ENCODE measurements at regions not wholly inside any gene's neighbourhood (a gene's known extent, or its start where the extent isn't known, plus 50 kb on each side); places are given as distances from the start of the nearest gene placed in this dataset.

GRCh38 chr21:35586305-35586704 is 474.0 kb downstream of the SETD4 start:
- H3K9me1 ChIP-seq (replicated peaks; ENCODE audit: control insufficient read depth, extremely low read depth, insufficient read depth, low read length): no peaks in the 10 kb centered on the region
- POLR2A ChIA-PET: no interaction called here
- H2AFZ ChIP-seq (ENCODE audit: low read depth, low read length): no peak overlapping the region
- intact Hi-C loops (cut with micrococcal nuclease): no loop called here
- H3K4me2 ChIP-seq (ENCODE audit: insufficient read depth, low read length): no peak overlapping the region
- no peak overlapping the region for H3K4me3 ChIP-seq (replicated peaks in 1 of 3; ENCODE audit: insufficient read depth in 1 of 3, low read depth in 1 of 3, low read length in 3 of 3)
- H3K27ac ChIP-seq (ENCODE audit: insufficient read depth, low read depth, low read length): no peak overlapping the region
- H3K9ac ChIP-seq (replicated peaks; ENCODE audit: extremely low read depth, insufficient read depth, low read length): no peak overlapping the region
- CTCF ChIA-PET: no interaction called here
- H3K9me3 ChIP-seq (replicated peaks; ENCODE audit: control insufficient read depth, insufficient read depth, low read length): no peaks in the 10 kb centered on the region
- H3K27me3 ChIP-seq (ENCODE audit: control insufficient read depth in 2 of 2, insufficient read depth in 2 of 2, low read length in 2 of 2): peaks cover 9 to 20% of the 10 kb centered on the region in 2 experiments
- H4K20me1 ChIP-seq (replicated peaks; ENCODE audit: control insufficient read depth, extremely low read depth, insufficient read depth, low read length): no peaks in the 10 kb centered on the region
- dilution Hi-C loops (cut with MboI; ENCODE audit: extremely low pct_ligation_motif_present, low sequenced_read_pairs): no loop called here
- peak; percentile 1 for DNase-seq (ENCODE audit: low read depth, low spot score)
- no peak for FAIRE-seq
- no peaks in the 10 kb centered on the region for H3K79me2 ChIP-seq (ENCODE audit: control insufficient read depth, insufficient read depth, low read length)
- TF ChIP-seq JUN (IDR thresholded peaks at IDR 0.05; ENCODE audit: borderline replicate concordance, insufficient read depth, insufficient read length, low read depth): no peak
- BruUV-seq (replicated peaks): no TSS peak
- no peaks in the 10 kb centered on the region for H3K4me1 ChIP-seq (ENCODE audit: control insufficient read depth, extremely low read depth, insufficient read depth, low read length)
- no peaks in the 10 kb centered on the region for H3K36me3 ChIP-seq (ENCODE audit: control insufficient read depth in 2 of 2, extremely low read depth in 1 of 2, insufficient read depth in 2 of 2, low read length in 2 of 2)

GRCh38 chr21:35585878-35586277 is 474.4 kb downstream of the SETD4 start:
- H3K9ac ChIP-seq (replicated peaks; ENCODE audit: extremely low read depth, insufficient read depth, low read length): no peak overlapping the region
- DNase-seq (ENCODE audit: low read depth, low spot score) (no peak), FAIRE-seq (no peak)
- dilution Hi-C loops (cut with MboI; ENCODE audit: extremely low pct_ligation_motif_present, low sequenced_read_pairs): no loop called here
- no peaks in the 10 kb centered on the region for H3K4me1 ChIP-seq (ENCODE audit: control insufficient read depth, extremely low read depth, insufficient read depth, low read length)
- H3K36me3 ChIP-seq (ENCODE audit: control insufficient read depth in 2 of 2, extremely low read depth in 1 of 2, insufficient read depth in 2 of 2, low read length in 2 of 2): no peaks in the 10 kb centered on the region
- H3K9me1 ChIP-seq (replicated peaks; ENCODE audit: control insufficient read depth, extremely low read depth, insufficient read depth, low read length): no peaks in the 10 kb centered on the region
- peaks cover 9 to 24% of the 10 kb centered on the region in 2 experiments for H3K27me3 ChIP-seq (ENCODE audit: control insufficient read depth in 2 of 2, insufficient read depth in 2 of 2, low read length in 2 of 2)
- no peak overlapping the region for H2AFZ ChIP-seq (ENCODE audit: low read depth, low read length)
- H3K9me3 ChIP-seq (replicated peaks; ENCODE audit: control insufficient read depth, insufficient read depth, low read length): no peaks in the 10 kb centered on the region
- H3K27ac ChIP-seq (ENCODE audit: insufficient read depth, low read depth, low read length): no peak overlapping the region
- no peak overlapping the region for H3K4me2 ChIP-seq (ENCODE audit: insufficient read depth, low read length)
- H3K79me2 ChIP-seq (ENCODE audit: control insufficient read depth, insufficient read depth, low read length): no peaks in the 10 kb centered on the region
- TF ChIP-seq, protein P1, sequence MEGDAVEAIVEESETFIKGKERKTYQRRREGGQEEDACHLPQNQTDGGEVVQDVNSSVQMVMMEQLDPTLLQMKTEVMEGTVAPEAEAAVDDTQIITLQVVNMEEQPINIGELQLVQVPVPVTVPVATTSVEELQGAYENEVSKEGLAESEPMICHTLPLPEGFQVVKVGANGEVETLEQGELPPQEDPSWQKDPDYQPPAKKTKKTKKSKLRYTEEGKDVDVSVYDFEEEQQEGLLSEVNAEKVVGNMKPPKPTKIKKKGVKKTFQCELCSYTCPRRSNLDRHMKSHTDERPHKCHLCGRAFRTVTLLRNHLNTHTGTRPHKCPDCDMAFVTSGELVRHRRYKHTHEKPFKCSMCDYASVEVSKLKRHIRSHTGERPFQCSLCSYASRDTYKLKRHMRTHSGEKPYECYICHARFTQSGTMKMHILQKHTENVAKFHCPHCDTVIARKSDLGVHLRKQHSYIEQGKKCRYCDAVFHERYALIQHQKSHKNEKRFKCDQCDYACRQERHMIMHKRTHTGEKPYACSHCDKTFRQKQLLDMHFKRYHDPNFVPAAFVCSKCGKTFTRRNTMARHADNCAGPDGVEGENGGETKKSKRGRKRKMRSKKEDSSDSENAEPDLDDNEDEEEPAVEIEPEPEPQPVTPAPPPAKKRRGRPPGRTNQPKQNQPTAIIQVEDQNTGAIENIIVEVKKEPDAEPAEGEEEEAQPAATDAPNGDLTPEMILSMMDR (IDR thresholded peaks at IDR 0.05; ENCODE audit: extremely low read depth in 1 of 2, insufficient read depth in 1 of 2, low read depth in 1 of 2, low read length in 2 of 2): no peak
- TF ChIP-seq POLR2AphosphoS5 (IDR thresholded peaks at IDR 0.05; ENCODE audit: insufficient read depth, low read depth, low read length) (no peak), JUN (IDR thresholded peaks at IDR 0.05; ENCODE audit: borderline replicate concordance, insufficient read depth, insufficient read length, low read depth) (no peak), POLR2A (IDR thresholded peaks at IDR 0.05; ENCODE audit: low read depth, low read length) (no peak), FOS (IDR thresholded peaks at IDR 0.05; ENCODE audit: borderline replicate concordance, insufficient read depth, low read length) (no peak), GATA2 (IDR thresholded peaks at IDR 0.05; ENCODE audit: insufficient read depth, insufficient read length, low read depth, low read length) (no peak), EZH2 (IDR thresholded peaks at IDR 0.05; ENCODE audit: borderline replicate concordance, low read depth, low read length, severe bottlenecking) (no peak), MYC (IDR thresholded peaks at IDR 0.05; ENCODE audit: low read depth, low read length) (no peak)
- TF ChIP-seq, protein P2, sequence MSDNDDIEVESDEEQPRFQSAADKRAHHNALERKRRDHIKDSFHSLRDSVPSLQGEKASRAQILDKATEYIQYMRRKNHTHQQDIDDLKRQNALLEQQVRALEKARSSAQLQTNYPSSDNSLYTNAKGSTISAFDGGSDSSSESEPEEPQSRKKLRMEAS (IDR thresholded peaks at IDR 0.05; ENCODE audit: insufficient read depth, insufficient read length): no peak
- BruUV-seq (replicated peaks): no TSS peak
- ChIA-PET POLR2A (no interaction called here), CTCF (no interaction called here)
- no peaks in the 10 kb centered on the region for H4K20me1 ChIP-seq (replicated peaks; ENCODE audit: control insufficient read depth, extremely low read depth, insufficient read depth, low read length)
- intact Hi-C loops (cut with micrococcal nuclease): no loop called here
- no peak overlapping the region for H3K4me3 ChIP-seq (replicated peaks in 1 of 3; ENCODE audit: insufficient read depth in 1 of 3, low read depth in 1 of 3, low read length in 3 of 3)

All from endothelial cell of umbilical vein (primary cell).